HCT116 (cell line): ENCODE measurements at regions not wholly inside any gene's neighbourhood (a gene's known extent, or its start where the extent isn't known, plus 50 kb on each side); places are given as distances from the start of the nearest gene placed in this dataset.

Experiments used
- ATAC-seq: fragments of 200-7000 bp; cut with Tn5 transposase; 2 replicates; pipeline ENCODE4 v1.9.1; 2020; ENCODE audit warnings: mild to moderate bottlenecking, moderate library complexity
- BruUV-seq: library from RNA; stranded (reverse); fragments of 400-500 nt; replicated peaks from 2 replicates; lab custom pipeline; 2021; lab: Mats Ljungman, UMichigan
- CTCF ChIA-PET: fragments of 300-600 bp; sonication (Branson Sonifier 250); formaldehyde crosslinking; loops from one replicate; lab custom pipeline; 2021; ENCODE audit warnings: antibody characterized with exemption; lab: Charles Lee
- POLR2A ChIA-PET: fragments of 300-600, 350-600 bp; sonication (Branson Sonifier 250); formaldehyde crosslinking; loops from one replicate; lab custom pipeline; 2021; ENCODE audit warnings: antibody characterized with exemption; lab: Charles Lee
- RAD21 ChIA-PET, 2 experiments: fragments of 300-600 bp; sonication (Branson Sonifier 250); formaldehyde crosslinking; loops; one replicate each; lab custom pipeline; 2023; ENCODE audit warnings: low total read pairs in 2 of 2; ENCODE audit not compliant: uncharacterized antibody in 2 of 2, unreplicated experiment in 2 of 2, low non-redundant PET in 1 of 2; lab: Charles Lee
- DNase-seq: peaks from one replicate; pipeline ENCODE4 v3.0.0-alpha.2; 2010; ENCODE audit warnings: low read depth, low spot score
- H2AFZ ChIP-seq: fragments of 200-600 bp; shearing (Covaris generic), sonication (generic); 2 replicates; pipeline ENCODE4 v1.6.1; 2017; ENCODE audit warnings: low read depth, mixed run types, mixed read lengths, antibody characterized with exemption, low read length; ENCODE audit not compliant: poor library complexity, severe bottlenecking
- H3K27ac ChIP-seq: 2 replicates; pipeline ENCODE4 v1.5.1; 2012; ENCODE audit warnings: low read depth, low read length
- H3K27me3 ChIP-seq: fragments of 200-600 bp; sonication (generic); 2 replicates; pipeline ENCODE4 v1.6.1; 2016; ENCODE audit warnings: mixed run types, low read length, mixed read lengths; ENCODE audit not compliant: insufficient read depth
- H3K36me3 ChIP-seq, 2 experiments: fragments of 200-500 bp in 1 of 2; fragments of 200-600 bp in 1 of 2; sonication (Bioruptor generic) in 1 of 2; sonication (generic) in 1 of 2; 2 replicates each; pipeline versions ENCODE4 v1.5.1 to v1.6.1; 2014 to 2016; ENCODE audit warnings: low read length in 2 of 2, inconsistent platforms in 1 of 2, mixed read lengths in 1 of 2, mixed run types in 1 of 2; ENCODE audit not compliant: insufficient read depth in 2 of 2, control insufficient read depth in 1 of 2
- H3K4me1 ChIP-seq, 2 experiments: fragments of 200-600 bp in 1 of 2; sonication (generic) in 1 of 2; 2 replicates each; pipeline versions ENCODE4 v1.5.1 to v1.6.1; 2012 to 2017; ENCODE audit warnings: low read length in 2 of 2, inconsistent platforms in 1 of 2, mild to moderate bottlenecking in 1 of 2, mixed read lengths in 1 of 2, mixed run types in 1 of 2, moderate library complexity in 1 of 2; ENCODE audit not compliant: insufficient read depth in 2 of 2, control insufficient read depth in 1 of 2
- H3K4me2 ChIP-seq: fragments of 200-600 bp; sonication (generic); 2 replicates; pipeline ENCODE4 v1.6.1; 2017; ENCODE audit warnings: mixed run types, low read length, mixed read lengths
- H3K4me3 ChIP-seq, 2 experiments: fragments of 200-600 bp in 1 of 2; sonication (generic) in 1 of 2; replicated peaks in 1 of 2; 2 replicates each; pipeline ENCODE4 v1.5.1; 2011 to 2016; ENCODE audit warnings: low read length in 2 of 2, control low read depth in 1 of 2, low read depth in 1 of 2, mild to moderate bottlenecking in 1 of 2, mixed read lengths in 1 of 2, mixed run types in 1 of 2
- H3K79me2 ChIP-seq: fragments of 200-600 bp; sonication (generic); 2 replicates; pipeline ENCODE4 v1.6.1; 2017; ENCODE audit warnings: mild to moderate bottlenecking, mixed run types, low read length, moderate library complexity, mixed read lengths; ENCODE audit not compliant: insufficient read depth
- H3K9ac ChIP-seq: fragments of 200-600 bp; sonication (generic); 2 replicates; pipeline ENCODE4 v1.6.1; 2016; ENCODE audit warnings: low read length, mixed read lengths
- H3K9me2 ChIP-seq: fragments of 200-600 bp; sonication (generic), shearing (Covaris generic); 2 replicates; pipeline ENCODE4 v1.6.1; 2017; ENCODE audit warnings: mixed run types, mild to moderate bottlenecking, moderate library complexity; ENCODE audit not compliant: insufficient read depth
- H3K9me3 ChIP-seq, 2 experiments: fragments of 200-500 bp in 1 of 2; fragments of 200-600 bp in 1 of 2; sonication (Bioruptor generic) in 1 of 2; sonication (generic) in 1 of 2; 2 replicates each; pipeline ENCODE4 v1.6.1; 2014 to 2017; ENCODE audit warnings: low read length in 2 of 2, mixed read lengths in 2 of 2, inconsistent platforms in 1 of 2, low read depth in 1 of 2, mild to moderate bottlenecking in 1 of 2, mixed run types in 1 of 2, moderate library complexity in 1 of 2; ENCODE audit not compliant: control insufficient read depth in 1 of 2, insufficient read depth in 1 of 2
- H4K20me1 ChIP-seq: fragments of 200-600 bp; sonication (generic), shearing (Covaris generic); 2 replicates; pipeline ENCODE4 v1.6.1; 2017; ENCODE audit warnings: mixed run types, mild to moderate bottlenecking, moderate library complexity; ENCODE audit not compliant: insufficient read depth
- CBX3 ChIP-seq: IDR thresholded peaks from 2 replicates; pipeline ENCODE4 v1.6.1; 2012; ENCODE audit warnings: low read depth
- EGR1 ChIP-seq: IDR thresholded peaks from 2 replicates; pipeline ENCODE4 v1.6.1; 2012; ENCODE audit warnings: low read depth
- FOSL1 ChIP-seq: IDR thresholded peaks from 2 replicates; pipeline ENCODE4 v1.6.1; 2012; ENCODE audit warnings: low read depth
- JUND ChIP-seq: IDR thresholded peaks from 2 replicates; pipeline ENCODE4 v1.6.1; 2012
- RAD21 ChIP-seq: IDR thresholded peaks from 2 replicates; pipeline ENCODE4 v1.6.1; 2012; ENCODE audit warnings: low read depth, mild to moderate bottlenecking
- SP1 ChIP-seq: IDR thresholded peaks from 2 replicates; pipeline ENCODE4 v1.6.1; 2012; ENCODE audit warnings: low read depth
- YY1 ChIP-seq: IDR thresholded peaks from 2 replicates; pipeline ENCODE4 v1.6.1; 2011; ENCODE audit warnings: low read length, low read depth, moderate library complexity, mild to moderate bottlenecking; ENCODE audit not compliant: insufficient replicate concordance; ENCODE audit errors: extremely low read depth
- ZFX ChIP-seq: fragments of 450-650 bp; IDR thresholded peaks from 2 replicates; pipeline ENCODE4 v1.6.1; 2017
- ZNF274 ChIP-seq: fragments of 200-500 bp; sonication (Bioruptor generic); IDR thresholded peaks from 2 replicates; pipeline ENCODE4 v1.6.1; 2014; ENCODE audit warnings: mild to moderate bottlenecking, low read depth, low read length, inconsistent platforms
- intact Hi-C: fragments of 100-400 bp; cut with micrococcal nuclease; formaldehyde crosslinking; loops from 2 replicates; pipeline ENCODE4 v1.10.0; 2022
- TF ChIP-seq, protein P1 (sequence below): IDR thresholded peaks from 2 replicates; pipeline ENCODE4 v1.6.1; 2012
- TF ChIP-seq, protein P2 (sequence below): IDR thresholded peaks from 2 replicates; pipeline ENCODE4 v1.6.1; 2012; ENCODE audit warnings: low read depth

DNA sequence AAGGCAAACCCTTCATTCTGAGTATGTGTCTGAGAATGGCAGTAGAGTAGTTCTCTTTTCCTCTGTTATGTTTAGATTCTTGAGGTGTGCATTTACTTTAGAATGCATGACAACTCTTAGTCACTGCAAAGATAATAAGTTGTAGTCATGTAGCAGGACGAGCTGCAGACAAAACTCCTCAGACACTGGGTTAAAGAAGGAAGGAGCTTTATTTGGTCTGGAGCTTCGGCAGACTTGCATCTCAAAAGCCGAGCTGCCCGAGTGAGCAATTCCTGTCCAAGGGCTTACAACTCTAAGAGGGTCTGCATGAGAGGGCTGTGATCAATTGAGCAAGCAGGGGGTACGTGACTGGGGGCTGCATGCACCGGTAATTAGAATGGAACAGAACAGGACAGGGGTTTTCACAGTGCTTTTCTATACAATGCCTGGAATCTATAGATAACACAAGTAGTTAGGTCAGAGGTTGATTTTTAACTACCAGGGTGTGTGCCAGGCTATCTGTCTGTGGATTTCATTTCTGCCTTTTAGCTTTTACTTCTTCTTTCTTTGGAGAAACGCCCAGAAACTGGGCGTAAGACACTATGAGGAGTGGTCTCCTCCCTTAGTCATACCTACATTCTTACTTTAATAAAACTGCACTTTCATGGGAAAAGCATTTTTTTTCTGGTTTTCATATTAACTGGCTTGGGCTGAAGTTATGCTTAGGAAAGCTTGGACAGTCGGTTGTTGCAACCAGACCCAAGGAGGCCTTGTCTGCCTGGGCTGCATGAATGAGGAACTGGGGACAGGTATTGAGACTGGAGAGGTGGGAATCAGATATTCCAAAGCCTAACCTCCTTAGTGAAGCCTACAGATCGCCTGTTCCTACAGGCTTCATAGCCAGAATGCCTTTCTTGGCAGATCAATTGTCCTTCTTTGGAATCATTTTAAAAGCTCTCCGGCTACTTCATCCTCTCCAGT, 115.1 kb downstream of the RHOU start:
- no peaks in the 10 kb centered on the region for H3K9me2 ChIP-seq
- no peaks in the 10 kb centered on the region for H3K9me3 ChIP-seq
- H3K27me3 ChIP-seq, result no peaks in the 10 kb centered on the region
- POLR2A ChIA-PET, result no interaction called here
- BruUV-seq, result no TSS peak
- no peak overlapping the region for H2AFZ ChIP-seq
- no peak for ATAC-seq
- no peak overlapping the region for H3K4me3 ChIP-seq
- H3K36me3 ChIP-seq, result no peaks in the 10 kb centered on the region
- TF ChIP-seq SP1 (no peak), ZNF274 (no peak), JUND (no peak), RAD21 (no peak)
- TF ChIP-seq, protein P1, sequence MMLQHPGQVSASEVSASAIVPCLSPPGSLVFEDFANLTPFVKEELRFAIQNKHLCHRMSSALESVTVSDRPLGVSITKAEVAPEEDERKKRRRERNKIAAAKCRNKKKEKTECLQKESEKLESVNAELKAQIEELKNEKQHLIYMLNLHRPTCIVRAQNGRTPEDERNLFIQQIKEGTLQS, result no peak
- TF ChIP-seq, all 23 proteins: peak for 0
- Histone ChIP-seq H3K27ac (no peak overlapping the region), H3K9ac (no peak overlapping the region), H3K4me2 (no peak overlapping the region), H3K79me2 (no peaks in the 10 kb centered on the region), H4K20me1 (no peaks in the 10 kb centered on the region), H3K4me1 (peaks cover 8 to 10% of the 10 kb centered on the region in 2 experiments; a peak in 3 of 4 replicates)
- intact Hi-C loops, result loop anchor here (10.0 kb wide), 1 partner anchor 106 kb away; no protein-coding TSS in a partner anchor
- ChIA-PET CTCF (no interaction called here), RAD21 (no interaction called here)
- no peak for DNase-seq

DNA sequence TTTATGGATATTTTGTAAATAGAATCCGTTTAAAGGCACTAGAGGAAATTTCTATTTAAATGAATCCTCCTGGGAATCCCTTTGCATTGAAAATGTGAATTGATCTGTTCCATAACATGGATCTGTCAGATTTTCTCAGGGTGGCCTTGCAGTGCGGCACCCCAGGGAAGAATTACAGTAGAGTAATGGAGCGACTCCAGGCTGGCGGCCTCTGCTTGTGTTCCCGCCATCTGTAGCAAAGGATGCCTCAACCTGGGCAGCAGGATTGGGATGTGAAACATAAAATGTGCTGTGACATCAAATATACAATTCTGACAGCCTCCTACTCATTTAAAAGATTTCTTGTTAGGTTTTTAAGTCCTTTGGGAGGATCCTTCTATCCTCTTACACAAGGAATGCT, 115.9 kb downstream of the RHOU start:
- no peaks in the 10 kb centered on the region for H3K36me3 ChIP-seq
- ATAC-seq (no peak), DNase-seq (no peak)
- intact Hi-C loops, result loop anchor here (10.0 kb wide), 1 partner anchor 106 kb away; no protein-coding TSS in a partner anchor
- H3K9ac ChIP-seq, result no peak overlapping the region
- CTCF ChIA-PET, result no interaction called here
- TF ChIP-seq CBX3, result no peak
- TF ChIP-seq JUND, result no peak
- TF ChIP-seq EGR1, result no peak
- no peak for TF ChIP-seq YY1
- TF ChIP-seq, protein P1, result no peak
- TF ChIP-seq, protein P2, sequence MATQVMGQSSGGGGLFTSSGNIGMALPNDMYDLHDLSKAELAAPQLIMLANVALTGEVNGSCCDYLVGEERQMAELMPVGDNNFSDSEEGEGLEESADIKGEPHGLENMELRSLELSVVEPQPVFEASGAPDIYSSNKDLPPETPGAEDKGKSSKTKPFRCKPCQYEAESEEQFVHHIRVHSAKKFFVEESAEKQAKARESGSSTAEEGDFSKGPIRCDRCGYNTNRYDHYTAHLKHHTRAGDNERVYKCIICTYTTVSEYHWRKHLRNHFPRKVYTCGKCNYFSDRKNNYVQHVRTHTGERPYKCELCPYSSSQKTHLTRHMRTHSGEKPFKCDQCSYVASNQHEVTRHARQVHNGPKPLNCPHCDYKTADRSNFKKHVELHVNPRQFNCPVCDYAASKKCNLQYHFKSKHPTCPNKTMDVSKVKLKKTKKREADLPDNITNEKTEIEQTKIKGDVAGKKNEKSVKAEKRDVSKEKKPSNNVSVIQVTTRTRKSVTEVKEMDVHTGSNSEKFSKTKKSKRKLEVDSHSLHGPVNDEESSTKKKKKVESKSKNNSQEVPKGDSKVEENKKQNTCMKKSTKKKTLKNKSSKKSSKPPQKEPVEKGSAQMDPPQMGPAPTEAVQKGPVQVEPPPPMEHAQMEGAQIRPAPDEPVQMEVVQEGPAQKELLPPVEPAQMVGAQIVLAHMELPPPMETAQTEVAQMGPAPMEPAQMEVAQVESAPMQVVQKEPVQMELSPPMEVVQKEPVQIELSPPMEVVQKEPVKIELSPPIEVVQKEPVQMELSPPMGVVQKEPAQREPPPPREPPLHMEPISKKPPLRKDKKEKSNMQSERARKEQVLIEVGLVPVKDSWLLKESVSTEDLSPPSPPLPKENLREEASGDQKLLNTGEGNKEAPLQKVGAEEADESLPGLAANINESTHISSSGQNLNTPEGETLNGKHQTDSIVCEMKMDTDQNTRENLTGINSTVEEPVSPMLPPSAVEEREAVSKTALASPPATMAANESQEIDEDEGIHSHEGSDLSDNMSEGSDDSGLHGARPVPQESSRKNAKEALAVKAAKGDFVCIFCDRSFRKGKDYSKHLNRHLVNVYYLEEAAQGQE, result no peak
- TF ChIP-seq ZNF274, result no peak
- no peak for TF ChIP-seq FOSL1
- no peak for TF ChIP-seq ZFX
- no peaks in the 10 kb centered on the region for H3K9me2 ChIP-seq
- no peaks in the 10 kb centered on the region for H3K79me2 ChIP-seq
- POLR2A ChIA-PET, result no interaction called here
- no peaks in the 10 kb centered on the region for H3K9me3 ChIP-seq
- H3K27me3 ChIP-seq, result no peaks in the 10 kb centered on the region
- peaks cover 8 to 10% of the 10 kb centered on the region in 2 experiments; a peak in 3 of 4 replicates for H3K4me1 ChIP-seq
- RAD21 ChIA-PET, result no interaction called here
- BruUV-seq, result no TSS peak
- H3K4me3 ChIP-seq, result no peak overlapping the region
- no peak overlapping the region for H3K4me2 ChIP-seq
- no peak overlapping the region for H2AFZ ChIP-seq
- H4K20me1 ChIP-seq, result no peaks in the 10 kb centered on the region
- no peak overlapping the region for H3K27ac ChIP-seq
